ENCODE measurements at regions not wholly inside any gene's neighbourhood (a gene's known extent, or its start where the extent isn't known, plus 50 kb on each side); places are given as distances from the start of the nearest gene placed in this dataset.

- Histone ChIP-seq H3K36me3 (ENCODE audit: control insufficient read depth, insufficient read depth, low read length) (no peaks in the 10 kb centered on the region), H3K9ac (ENCODE audit: insufficient read depth in 1 of 2, low read depth in 2 of 2, low read length in 2 of 2) (no peak overlapping the region), H3K9me3 (replicated peaks; ENCODE audit: control insufficient read depth, insufficient read depth, low read depth, low read length) (no peaks in the 10 kb centered on the region), H3K4me2 (ENCODE audit: insufficient read depth, low read length) (no peak overlapping the region), H4K20me1 (replicated peaks; ENCODE audit: control insufficient read depth, insufficient read depth, low read length) (no peaks in the 10 kb centered on the region; the same call in 1 of the 2 replicates), H3K27ac (ENCODE audit: extremely low read depth, low read depth, low read length) (no peak overlapping the region), H3K27me3 (ENCODE audit: control insufficient read depth in 2 of 2, insufficient read depth in 2 of 2, low read length in 2 of 2) (peaks cover 36 to 82% of the 10 kb centered on the region in 2 experiments), H3K4me1 (replicated peaks in 1 of 2; ENCODE audit: control insufficient read depth in 2 of 2, insufficient read depth in 2 of 2, low read length in 2 of 2) (peaks cover 0 to 43% of the 10 kb centered on the region in 2 experiments; a peak in 2 of 5 replicates), H3K9me1 (ENCODE audit: control insufficient read depth, insufficient read depth, low read length) (no peaks in the 10 kb centered on the region), H3K4me3 (no peak overlapping the region), H2AFZ (ENCODE audit: low read depth, low read length) (no peak overlapping the region), H3K79me2 (ENCODE audit: control insufficient read depth, insufficient read depth, low read length) (no peaks in the 10 kb centered on the region)
- POLR2A ChIA-PET = no interaction called here
- DNase-seq (ENCODE audit: extremely low read depth in 1 of 4, low spot score in 3 of 4) (no peak), FAIRE-seq (no peak), ATAC-seq (peak; percentile 48)
- TF ChIP-seq POLR2AphosphoS5 (IDR thresholded peaks at IDR 0.05; ENCODE audit: control insufficient read depth, insufficient read depth, low read depth, low read length) = no peak
- TF ChIP-seq TCFL5 (CRISPR knock-in tag; conservative IDR thresholded peaks at IDR 0.05) = no peak
- no peak for TF ChIP-seq CTBP1 (IDR thresholded peaks at IDR 0.05; ENCODE audit: borderline replicate concordance)
- TF ChIP-seq, protein P1, sequence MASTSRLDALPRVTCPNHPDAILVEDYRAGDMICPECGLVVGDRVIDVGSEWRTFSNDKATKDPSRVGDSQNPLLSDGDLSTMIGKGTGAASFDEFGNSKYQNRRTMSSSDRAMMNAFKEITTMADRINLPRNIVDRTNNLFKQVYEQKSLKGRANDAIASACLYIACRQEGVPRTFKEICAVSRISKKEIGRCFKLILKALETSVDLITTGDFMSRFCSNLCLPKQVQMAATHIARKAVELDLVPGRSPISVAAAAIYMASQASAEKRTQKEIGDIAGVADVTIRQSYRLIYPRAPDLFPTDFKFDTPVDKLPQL (IDR thresholded peaks at IDR 0.05; ENCODE audit: extremely low read depth, insufficient read length) = no peak
- TF ChIP-seq SMAD4 (CRISPR knock-in tag; conservative IDR thresholded peaks at IDR 0.05) = no peak
- TF ChIP-seq EP300 (IDR thresholded peaks at IDR 0.05; ENCODE audit: low read length) = no peak
- TF ChIP-seq TAL1 (IDR thresholded peaks at IDR 0.05) = no peak
- no peak for TF ChIP-seq SMARCC2 (IDR thresholded peaks at IDR 0.05; ENCODE audit: low read depth)
- no peak for TF ChIP-seq TARDBP (IDR thresholded peaks at IDR 0.05)
- TF ChIP-seq ZNF740 (CRISPR knock-in tag; IDR thresholded peaks at IDR 0.05) = no peak
- no peak for TF ChIP-seq ZNF740 (tag; IDR thresholded peaks at IDR 0.05)
- no peak for TF ChIP-seq PYGO2 (tag; IDR thresholded peaks at IDR 0.05)
- no peak for TF ChIP-seq MIER1 (IDR thresholded peaks at IDR 0.05; ENCODE audit: low read depth)
- no peak for TF ChIP-seq SRSF3 (IDR thresholded peaks at IDR 0.05; ENCODE audit: insufficient read depth, low read length)
- TF ChIP-seq GATAD2A (IDR thresholded peaks at IDR 0.05) = no peak
- no peak for TF ChIP-seq DPF2 (IDR thresholded peaks at IDR 0.05)
- CTCF ChIA-PET (ENCODE audit: low intra/inter-chr PET ratio) = no interaction called here
- no TSS peak for BruUV-seq (replicated peaks)
- 2% methylated on average over 30 of the region's 32 CpGs for WGBS (ENCODE audit: insufficient coverage, low coverage, missing lambda C conversion rate)
- intact Hi-C loops (cut with micrococcal nuclease) = no loop called here
- in situ Hi-C loops (cut with MboI) = no loop called here
Measured at GRCh38 chr4:1490654-1491327, 84.5 kb upstream of the NKX1-1 start.

Data from K562 (cell line).